VCaP (cell line): ENCODE measurements at regions not wholly inside any gene's neighbourhood (a gene's known extent, or its start where the extent isn't known, plus 50 kb on each side); places are given as distances from the start of the nearest gene placed in this dataset.

Experiments
- H3K27ac ChIP-seq: fragments of 450-650 bp; 2 replicates; pipeline ENCODE4 v1.5.1; 2017
- CTCF ChIP-seq: fragments of 450-650 bp; conservative IDR thresholded peaks from 2 replicates; pipeline ENCODE4 v1.5.1; 2017; ENCODE audit warnings: mild to moderate bottlenecking, moderate library complexity

DNA sequence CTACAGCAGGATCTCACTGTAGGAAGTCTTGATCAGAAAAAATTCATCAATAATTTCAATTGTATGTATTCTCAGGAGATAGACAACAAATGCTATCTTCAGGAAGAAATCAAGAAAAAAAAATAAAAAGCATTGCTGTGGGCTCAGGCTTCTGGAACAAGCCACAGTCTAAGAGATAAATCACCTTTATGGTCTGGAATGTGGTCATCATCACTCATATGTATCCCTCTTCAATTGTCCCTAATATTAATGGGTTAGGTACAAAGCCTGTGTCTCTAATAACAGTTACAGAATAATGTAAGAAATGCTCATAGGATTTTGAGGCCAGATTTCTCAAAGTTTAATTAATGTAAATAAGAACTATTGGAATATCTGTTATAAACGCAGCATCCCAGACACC, 305.9 kb upstream of the ANO3 start:
- no peak overlapping the region for H3K27ac ChIP-seq
- TF ChIP-seq CTCF = no peak

DNA sequence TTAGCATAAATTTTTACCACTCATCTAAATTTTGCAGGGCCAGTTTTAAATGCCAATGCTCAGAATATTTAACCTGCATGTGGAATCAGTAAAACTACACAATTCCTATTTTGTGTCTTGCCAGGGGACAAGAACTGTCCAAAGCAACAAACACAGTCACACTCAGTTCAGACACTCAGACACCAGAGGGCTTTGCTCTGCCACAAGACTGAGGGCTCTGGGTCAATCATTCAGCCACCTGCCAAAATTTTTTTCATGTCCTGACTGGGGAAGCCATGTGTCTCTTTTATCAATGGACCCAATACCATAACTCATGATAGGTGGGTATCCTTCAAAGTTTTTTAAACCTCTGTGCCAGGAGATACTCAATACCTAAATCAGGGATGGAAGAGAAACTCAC, 304.0 kb upstream of the ANO3 start:
- no peak for TF ChIP-seq CTCF
- H3K27ac ChIP-seq = no peak overlapping the region

- H3K27ac ChIP-seq = no peak overlapping the region
- TF ChIP-seq CTCF = no peak
Measured at GRCh38 chr11:26028393-26028911, 303.5 kb upstream of the ANO3 start.

DNA sequence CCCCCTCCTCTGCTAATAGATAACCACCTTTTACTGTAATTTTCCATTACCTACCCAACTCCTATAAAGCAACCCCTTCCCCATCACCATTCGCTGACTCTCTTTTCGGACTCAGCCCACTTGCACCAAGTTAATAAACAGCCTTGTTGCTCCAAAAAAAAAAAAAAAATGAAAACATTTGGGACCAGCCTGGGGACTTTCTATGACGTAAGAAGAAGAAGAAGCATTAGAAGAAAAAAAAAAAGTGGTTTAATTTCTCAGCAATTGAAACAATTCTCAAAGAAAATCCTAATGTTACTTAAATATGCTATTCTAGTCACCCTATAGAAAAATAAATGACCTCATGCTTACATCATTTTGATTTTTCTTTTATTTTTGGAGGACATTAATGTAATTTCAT, 301.5 kb upstream of the ANO3 start:
- no peak overlapping the region for H3K27ac ChIP-seq
- no peak for TF ChIP-seq CTCF

GRCh38 chr11:26032241-26032640, 299.7 kb upstream of the ANO3 start:
- no peak for TF ChIP-seq CTCF
- no peak overlapping the region for H3K27ac ChIP-seq

DNA sequence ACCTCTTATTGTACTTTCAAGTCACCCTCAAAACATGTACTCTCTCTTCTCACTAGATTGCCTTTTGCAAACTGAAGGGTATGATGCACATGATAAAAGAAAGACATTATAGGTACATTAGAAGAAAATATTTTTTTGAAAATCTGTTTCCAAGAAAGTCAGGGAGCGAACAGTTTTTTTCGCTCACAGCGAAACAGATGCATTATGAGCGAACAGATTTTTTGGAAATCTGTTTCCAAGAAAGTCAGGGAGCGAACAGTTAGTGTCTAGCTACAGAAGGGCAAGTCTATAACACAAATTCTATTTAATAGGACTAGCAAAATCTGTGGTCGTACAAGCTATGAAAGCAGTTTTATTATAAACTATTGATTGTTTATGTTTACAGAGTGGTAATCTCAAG, 296.2 kb upstream of the ANO3 start:
- no peak for TF ChIP-seq CTCF
- no peak overlapping the region for H3K27ac ChIP-seq

DNA sequence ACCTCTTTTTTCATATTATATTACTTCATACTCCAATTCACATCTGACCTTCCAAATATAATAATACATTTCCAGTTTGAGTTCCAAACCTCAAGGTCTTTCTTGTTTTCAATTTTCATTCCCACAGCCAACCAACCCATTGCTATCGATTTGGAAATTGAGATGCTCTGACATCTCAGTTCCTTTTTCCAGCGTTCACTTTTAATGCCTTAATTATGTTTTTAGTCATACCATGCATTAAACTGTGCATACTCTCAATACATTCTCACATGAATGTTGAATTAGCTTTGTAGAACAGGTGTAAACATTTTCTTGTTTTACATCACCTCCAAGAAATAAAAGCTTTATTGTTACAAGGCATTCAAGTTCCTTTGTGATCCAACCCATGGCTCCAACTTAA, 294.2 kb upstream of the ANO3 start:
- no peak for TF ChIP-seq CTCF
- no peak overlapping the region for H3K27ac ChIP-seq

GRCh38 chr11:26040339-26040738, 291.6 kb upstream of the ANO3 start:
- H3K27ac ChIP-seq = no peak overlapping the region
- TF ChIP-seq CTCF = no peak
